ENCODE measurements at regions not wholly inside any gene's neighbourhood (a gene's known extent, or its start where the extent isn't known, plus 50 kb on each side); places are given as distances from the start of the nearest gene placed in this dataset.

GRCh38 chr4:10960389-10960788 lies 275.8 kb upstream of the CLNK start:
- TF ChIP-seq SMC3 (IDR thresholded peaks at IDR 0.05; ENCODE audit: low read depth, low read length) (no peak), CTCF (IDR thresholded peaks at IDR 0.05) (no peak), POLR2AphosphoS5 (IDR thresholded peaks at IDR 0.05; ENCODE audit: low read depth, low read length) (no peak), CHD2 (IDR thresholded peaks at IDR 0.05; ENCODE audit: low read length, partially characterized antibody) (no peak), TAF1 (IDR thresholded peaks at IDR 0.05; ENCODE audit: borderline replicate concordance, low read depth, low read length) (no peak), RAD21 (IDR thresholded peaks at IDR 0.05; ENCODE audit: low read length) (no peak), MXI1 (IDR thresholded peaks at IDR 0.05; ENCODE audit: low read depth, low read length) (no peak)

Data from SK-N-SH (cell line).